ENCODE measurements at regions not wholly inside any gene's neighbourhood (a gene's known extent, or its start where the extent isn't known, plus 50 kb on each side); places are given as distances from the start of the nearest gene placed in this dataset.

DNA sequence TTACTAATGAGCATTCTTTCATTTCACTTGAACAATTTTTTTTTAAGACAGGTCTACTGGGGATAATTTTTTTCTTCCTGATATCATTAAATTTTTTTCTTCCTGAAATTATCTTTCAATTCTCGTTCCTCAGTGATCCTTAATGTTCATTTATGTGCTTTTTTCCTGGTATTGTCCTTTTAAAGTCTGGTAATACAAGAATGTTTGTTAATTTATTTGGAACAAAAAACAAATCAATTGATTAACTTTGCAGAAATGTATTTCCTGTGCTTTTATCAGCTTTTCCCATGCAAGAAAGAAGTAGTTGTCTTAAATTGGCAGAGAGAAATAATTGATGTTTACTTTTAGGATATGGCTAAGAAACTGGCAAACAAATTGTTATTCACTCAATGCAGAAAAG, 945.4 kb upstream of the MIR17HG start:
- H3K4me3 ChIP-seq (ENCODE audit: low read depth, low read length), result no peak overlapping the region
- no peak for DNase-seq (ENCODE audit: low read depth, low spot score)
- ChIA-PET CTCF (no interaction called here), POLR2A (no interaction called here)
- H3K27me3 ChIP-seq (ENCODE audit: control insufficient read depth, insufficient read depth, low read length), result no peaks in the 10 kb centered on the region
- no peaks in the 10 kb centered on the region; the same call in 1 of the 2 replicates for H3K9me3 ChIP-seq (ENCODE audit: control insufficient read depth, insufficient read depth, low read length)
- TF ChIP-seq, protein P1, sequence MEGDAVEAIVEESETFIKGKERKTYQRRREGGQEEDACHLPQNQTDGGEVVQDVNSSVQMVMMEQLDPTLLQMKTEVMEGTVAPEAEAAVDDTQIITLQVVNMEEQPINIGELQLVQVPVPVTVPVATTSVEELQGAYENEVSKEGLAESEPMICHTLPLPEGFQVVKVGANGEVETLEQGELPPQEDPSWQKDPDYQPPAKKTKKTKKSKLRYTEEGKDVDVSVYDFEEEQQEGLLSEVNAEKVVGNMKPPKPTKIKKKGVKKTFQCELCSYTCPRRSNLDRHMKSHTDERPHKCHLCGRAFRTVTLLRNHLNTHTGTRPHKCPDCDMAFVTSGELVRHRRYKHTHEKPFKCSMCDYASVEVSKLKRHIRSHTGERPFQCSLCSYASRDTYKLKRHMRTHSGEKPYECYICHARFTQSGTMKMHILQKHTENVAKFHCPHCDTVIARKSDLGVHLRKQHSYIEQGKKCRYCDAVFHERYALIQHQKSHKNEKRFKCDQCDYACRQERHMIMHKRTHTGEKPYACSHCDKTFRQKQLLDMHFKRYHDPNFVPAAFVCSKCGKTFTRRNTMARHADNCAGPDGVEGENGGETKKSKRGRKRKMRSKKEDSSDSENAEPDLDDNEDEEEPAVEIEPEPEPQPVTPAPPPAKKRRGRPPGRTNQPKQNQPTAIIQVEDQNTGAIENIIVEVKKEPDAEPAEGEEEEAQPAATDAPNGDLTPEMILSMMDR (IDR thresholded peaks at IDR 0.05; ENCODE audit: low read depth, low read length), result no peak
- H3K27ac ChIP-seq (ENCODE audit: low read depth, low read length), result no peak overlapping the region

DNA sequence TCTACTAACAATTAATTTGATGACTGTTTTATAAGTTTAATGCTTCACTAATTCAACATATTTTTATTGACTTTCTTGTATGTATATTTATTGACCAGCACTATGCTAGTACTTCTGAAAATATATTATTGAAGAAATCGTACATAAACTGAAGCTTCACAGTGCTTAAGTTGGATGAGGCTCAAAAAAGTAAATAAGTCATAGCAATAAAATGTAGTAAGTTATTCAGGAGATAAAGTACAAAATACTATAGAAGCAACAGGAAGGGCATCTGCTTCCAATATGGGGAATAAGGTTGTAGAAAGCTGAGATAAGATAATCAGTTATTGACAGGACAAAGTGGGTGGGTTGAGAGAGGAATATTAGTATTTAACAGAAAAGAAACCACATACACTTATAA, 944.9 kb upstream of the MIR17HG start:
- Histone ChIP-seq H3K9me3 (ENCODE audit: control insufficient read depth, insufficient read depth, low read length) (no peaks in the 10 kb centered on the region; the same call in 1 of the 2 replicates), H3K27ac (ENCODE audit: low read depth, low read length) (no peak overlapping the region), H3K27me3 (ENCODE audit: control insufficient read depth, insufficient read depth, low read length) (no peaks in the 10 kb centered on the region), H3K4me3 (ENCODE audit: low read depth, low read length) (no peak overlapping the region)
- TF ChIP-seq, protein P1 (IDR thresholded peaks at IDR 0.05; ENCODE audit: low read depth, low read length), result no peak
- ChIA-PET POLR2A (no interaction called here), CTCF (no interaction called here)
- DNase-seq (ENCODE audit: low read depth, low spot score), result no peak

DNA sequence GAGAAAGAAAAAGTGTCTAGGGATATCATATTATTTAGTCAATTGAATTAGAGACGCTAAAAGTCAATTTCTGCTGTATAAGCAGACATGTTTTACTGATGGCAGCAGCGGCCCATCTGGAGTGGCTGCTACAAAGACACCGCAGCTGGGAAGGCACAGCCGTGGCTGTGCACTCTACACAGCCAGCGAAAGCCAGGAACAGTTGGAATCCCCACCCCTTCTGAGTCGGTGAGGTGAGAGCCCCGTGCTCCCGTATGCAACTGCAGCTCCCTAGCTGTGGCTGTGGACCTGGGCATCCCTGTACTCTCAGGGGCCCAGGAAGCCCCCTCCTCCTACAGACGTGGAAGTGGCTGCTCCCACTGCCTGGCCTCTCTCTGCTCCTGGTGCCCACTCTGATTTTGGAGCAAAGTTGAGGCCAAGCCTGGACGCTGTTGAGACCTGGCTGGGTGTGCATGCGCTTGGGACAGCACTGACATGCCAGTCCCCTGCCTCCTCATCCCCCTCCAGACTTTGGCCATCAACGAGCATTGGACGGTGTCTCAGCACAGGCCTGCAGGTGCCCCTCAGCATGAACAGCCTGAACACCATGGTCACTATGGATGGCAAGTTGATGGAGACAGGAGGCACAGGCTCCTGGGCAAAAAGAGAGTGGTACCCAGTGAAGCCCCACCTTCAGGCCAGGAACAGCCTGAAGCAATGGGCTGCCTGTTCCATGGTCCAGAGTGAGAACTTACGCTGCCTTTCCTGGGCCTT, 944.0 kb upstream of the MIR17HG start:
- Histone ChIP-seq H3K4me3 (ENCODE audit: low read depth, low read length) (no peak overlapping the region), H3K27me3 (ENCODE audit: control insufficient read depth, insufficient read depth, low read length) (no peaks in the 10 kb centered on the region), H3K9me3 (ENCODE audit: control insufficient read depth, insufficient read depth, low read length) (no peaks in the 10 kb centered on the region; the same call in 1 of the 2 replicates), H3K27ac (ENCODE audit: low read depth, low read length) (no peak overlapping the region)
- POLR2A ChIA-PET, result no interaction called here
- no peak for DNase-seq (ENCODE audit: low read depth, low spot score)
- CTCF ChIA-PET, result no interaction called here
- TF ChIP-seq, protein P1 (IDR thresholded peaks at IDR 0.05; ENCODE audit: low read depth, low read length), result no peak

DNA sequence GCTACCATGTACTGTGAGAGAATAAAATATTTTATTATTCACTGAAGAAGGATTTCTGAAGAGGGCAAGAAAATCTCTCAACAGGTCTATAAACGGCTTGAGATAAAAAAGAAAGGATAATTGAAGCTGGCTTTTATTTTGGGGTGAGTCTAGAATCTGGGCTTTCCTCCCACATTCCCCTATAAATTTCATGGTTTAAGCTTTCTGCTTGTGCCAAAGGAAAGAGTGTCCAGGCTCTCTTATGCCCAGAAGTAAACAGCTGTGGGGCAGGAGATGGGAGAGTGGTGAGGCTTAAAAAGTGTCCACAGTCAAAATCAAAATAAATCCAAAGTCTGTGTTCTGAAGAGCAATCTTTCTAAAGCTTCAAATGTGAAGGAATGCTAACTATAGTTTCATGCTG, 942.2 kb upstream of the MIR17HG start:
- ChIA-PET POLR2A (no interaction called here), CTCF (no interaction called here)
- Histone ChIP-seq H3K27me3 (ENCODE audit: control insufficient read depth, insufficient read depth, low read length) (no peaks in the 10 kb centered on the region), H3K9me3 (ENCODE audit: control insufficient read depth, insufficient read depth, low read length) (no peaks in the 10 kb centered on the region; the same call in 1 of the 2 replicates), H3K27ac (ENCODE audit: low read depth, low read length) (no peak overlapping the region), H3K4me3 (ENCODE audit: low read depth, low read length) (no peak overlapping the region)
- DNase-seq (ENCODE audit: low read depth, low spot score), result no peak
- TF ChIP-seq, protein P1 (IDR thresholded peaks at IDR 0.05; ENCODE audit: low read depth, low read length), result no peak

DNA sequence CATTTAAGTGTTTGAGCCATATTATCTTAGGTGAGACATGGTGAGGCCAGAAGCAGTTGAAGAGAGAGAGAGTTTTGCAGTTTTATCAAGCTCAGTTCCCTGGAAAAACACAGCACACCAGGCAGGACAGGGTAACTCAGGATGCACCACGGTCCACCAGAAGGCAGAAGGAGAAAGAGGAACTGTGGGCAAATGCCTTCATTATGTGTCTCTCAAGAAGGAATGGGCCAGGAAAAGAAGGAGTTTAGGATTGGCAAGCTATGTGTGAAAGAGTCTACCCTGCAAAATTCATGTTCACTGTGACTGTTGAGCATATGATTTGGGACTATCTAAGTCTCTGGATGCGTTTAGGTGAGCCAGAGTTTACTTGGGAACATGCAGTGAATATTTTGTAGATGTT, 934.5 kb upstream of the MIR17HG start:
- TF ChIP-seq, protein P1 (IDR thresholded peaks at IDR 0.05; ENCODE audit: low read depth, low read length), result no peak
- Histone ChIP-seq H3K9me3 (ENCODE audit: control insufficient read depth, insufficient read depth, low read length) (no peaks in the 10 kb centered on the region), H3K27ac (ENCODE audit: low read depth, low read length) (no peak overlapping the region), H3K27me3 (ENCODE audit: control insufficient read depth, insufficient read depth, low read length) (no peaks in the 10 kb centered on the region), H3K4me3 (ENCODE audit: low read depth, low read length) (no peak overlapping the region)
- ChIA-PET POLR2A (no interaction called here), CTCF (interaction anchor here (0.5 to 1.1 kb wide), 2 partner anchors 138 to 180 kb away, joined by 3 read pairs; no protein-coding TSS in a partner anchor)
- no peak for DNase-seq (ENCODE audit: low read depth, low spot score)

All from AG04450 (cell line).